ENCODE measurements at regions not wholly inside any gene's neighbourhood (a gene's known extent, or its start where the extent isn't known, plus 50 kb on each side); places are given as distances from the start of the nearest gene placed in this dataset.

DNA sequence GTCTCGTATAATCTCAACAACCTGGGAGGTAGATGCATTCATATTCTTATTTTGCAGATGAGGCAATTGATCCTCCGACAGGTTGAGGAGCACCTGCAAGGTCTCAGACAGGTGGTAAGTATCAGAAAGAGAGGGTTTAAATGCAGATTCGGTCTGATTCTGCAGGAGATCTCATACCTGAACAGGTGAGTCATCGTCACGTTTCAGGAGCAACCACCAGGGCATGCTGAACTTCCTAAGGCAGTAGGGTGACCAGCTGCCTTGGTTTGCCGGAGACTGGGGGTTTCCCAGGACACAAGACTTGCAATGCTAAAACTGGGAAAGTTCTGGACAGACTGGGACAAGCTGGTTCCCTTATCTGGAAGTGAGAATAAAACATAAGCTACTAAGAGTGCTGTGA is 68.8 kb upstream of the TSHZ3 start:
- Histone ChIP-seq H3K79me2 (ENCODE audit: insufficient read depth, low read length) (no peaks in the 10 kb centered on the region), H3K36me3 (ENCODE audit: insufficient read depth, low read length) (no peaks in the 10 kb centered on the region), H3K27ac (ENCODE audit: low read depth, low read length) (no peak overlapping the region), H4K20me1 (ENCODE audit: insufficient read depth, low read length) (no peaks in the 10 kb centered on the region), H3K4me3 (ENCODE audit: insufficient read depth, low read depth, low read length) (no peak overlapping the region), H3K4me2 (ENCODE audit: low read length) (no peak overlapping the region), H3K4me1 (ENCODE audit: insufficient read depth, low read length) (no peaks in the 10 kb centered on the region), H2AFZ (ENCODE audit: low read depth, low read length) (no peak overlapping the region), H3K9ac (ENCODE audit: low read length) (no peak overlapping the region), H3K9me3 (ENCODE audit: insufficient read depth, low read depth, low read length) (no peaks in the 10 kb centered on the region), H3K27me3 (ENCODE audit: insufficient read depth, low read length) (peaks cover 33% of the 10 kb centered on the region)
- DNase-seq (ENCODE audit: low read depth), result no peak
- TF ChIP-seq CTCF (IDR thresholded peaks at IDR 0.05; ENCODE audit: insufficient read depth, low read depth, low read length) (no peak), EZH2 (IDR thresholded peaks at IDR 0.05; ENCODE audit: insufficient read depth, low read length) (no peak)
- Mint-ChIP-seq H3K27me3 (ENCODE audit: low read depth, unreplicated experiment) (peaks cover 61% of the 10 kb centered on the region), H3K4me3 (ENCODE audit: unreplicated experiment) (no peak overlapping the region), H3K9me3 (ENCODE audit: unreplicated experiment) (no peaks in the 10 kb centered on the region), H3K27ac (ENCODE audit: unreplicated experiment) (no peak overlapping the region), H3K4me1 (ENCODE audit: low read depth, unreplicated experiment) (no peaks in the 10 kb centered on the region), H3K36me3 (ENCODE audit: low read depth, unreplicated experiment) (no peaks in the 10 kb centered on the region)
- FAIRE-seq, result no peak

GRCh38 chr19:31418692-31419430 is 69.6 kb upstream of the TSHZ3 start:
- Mint-ChIP-seq H3K27ac (ENCODE audit: unreplicated experiment) (no peak overlapping the region), H3K4me3 (ENCODE audit: unreplicated experiment) (no peak overlapping the region), H3K36me3 (ENCODE audit: low read depth, unreplicated experiment) (no peaks in the 10 kb centered on the region), H3K27me3 (ENCODE audit: low read depth, unreplicated experiment) (peaks cover 61% of the 10 kb centered on the region), H3K9me3 (ENCODE audit: unreplicated experiment) (no peaks in the 10 kb centered on the region), H3K4me1 (ENCODE audit: low read depth, unreplicated experiment) (no peaks in the 10 kb centered on the region)
- Histone ChIP-seq H3K36me3 (ENCODE audit: insufficient read depth, low read length) (no peaks in the 10 kb centered on the region), H3K4me1 (ENCODE audit: insufficient read depth, low read length) (no peaks in the 10 kb centered on the region), H3K9me3 (ENCODE audit: insufficient read depth, low read depth, low read length) (no peaks in the 10 kb centered on the region), H3K27ac (ENCODE audit: low read depth, low read length) (no peak overlapping the region), H3K27me3 (ENCODE audit: insufficient read depth, low read length) (peaks cover 33% of the 10 kb centered on the region), H3K4me3 (ENCODE audit: insufficient read depth, low read depth, low read length) (no peak overlapping the region), H4K20me1 (ENCODE audit: insufficient read depth, low read length) (no peaks in the 10 kb centered on the region), H2AFZ (ENCODE audit: low read depth, low read length) (no peak overlapping the region), H3K79me2 (ENCODE audit: insufficient read depth, low read length) (no peaks in the 10 kb centered on the region), H3K4me2 (ENCODE audit: low read length) (no peak overlapping the region), H3K9ac (ENCODE audit: low read length) (no peak overlapping the region)
- no peak for FAIRE-seq
- DNase-seq (ENCODE audit: low read depth), result no peak
- TF ChIP-seq CTCF (IDR thresholded peaks at IDR 0.05; ENCODE audit: insufficient read depth, low read depth, low read length) (no peak), EZH2 (IDR thresholded peaks at IDR 0.05; ENCODE audit: insufficient read depth, low read length) (no peak)

DNA sequence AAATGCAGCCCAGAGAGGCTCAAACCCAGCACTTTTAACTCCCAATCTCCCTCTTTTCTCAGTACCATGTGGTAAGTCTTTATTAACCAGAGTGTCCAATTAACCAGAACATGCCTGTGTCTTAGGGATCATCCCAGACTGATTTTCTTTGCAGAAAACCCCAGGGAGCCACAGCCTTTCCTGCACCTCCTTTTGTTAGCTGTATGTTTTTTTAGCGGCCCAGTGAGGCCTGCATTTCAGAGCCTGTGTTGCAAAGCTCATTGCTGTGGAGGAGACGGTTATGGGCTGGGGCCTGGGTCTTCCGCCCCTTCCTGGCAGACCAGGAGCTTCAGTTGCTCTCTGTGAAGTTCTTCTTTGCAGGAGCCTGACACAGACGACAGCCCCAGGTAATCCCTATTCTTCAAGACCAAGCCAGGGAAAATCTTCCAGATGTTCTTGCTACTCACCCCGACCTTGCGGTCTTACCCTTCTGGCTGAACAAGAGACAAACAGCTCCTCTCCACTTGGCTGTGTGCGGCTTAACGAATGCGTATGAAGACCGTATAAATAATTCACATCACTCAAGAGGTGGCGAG is 70.7 kb upstream of the TSHZ3 start:
- Histone ChIP-seq H3K9me3 (ENCODE audit: insufficient read depth, low read depth, low read length) (no peaks in the 10 kb centered on the region), H3K36me3 (ENCODE audit: insufficient read depth, low read length) (no peaks in the 10 kb centered on the region), H3K79me2 (ENCODE audit: insufficient read depth, low read length) (no peaks in the 10 kb centered on the region), H3K4me3 (ENCODE audit: insufficient read depth, low read depth, low read length) (no peak overlapping the region), H3K4me1 (ENCODE audit: insufficient read depth, low read length) (no peaks in the 10 kb centered on the region), H3K9ac (ENCODE audit: low read length) (no peak overlapping the region), H3K27ac (ENCODE audit: low read depth, low read length) (no peak overlapping the region), H3K27me3 (ENCODE audit: insufficient read depth, low read length) (peaks cover 33% of the 10 kb centered on the region), H3K4me2 (ENCODE audit: low read length) (no peak overlapping the region), H2AFZ (ENCODE audit: low read depth, low read length) (no peak overlapping the region), H4K20me1 (ENCODE audit: insufficient read depth, low read length) (no peaks in the 10 kb centered on the region)
- H3K9me3 Mint-ChIP-seq (ENCODE audit: unreplicated experiment), result no peaks in the 10 kb centered on the region
- no peak for DNase-seq (ENCODE audit: low read depth)
- H3K27me3 Mint-ChIP-seq (ENCODE audit: low read depth, unreplicated experiment), result peaks cover 56% of the 10 kb centered on the region
- no peak overlapping the region for H3K4me3 Mint-ChIP-seq (ENCODE audit: unreplicated experiment)
- H3K36me3 Mint-ChIP-seq (ENCODE audit: low read depth, unreplicated experiment), result no peaks in the 10 kb centered on the region
- FAIRE-seq, result no peak
- H3K27ac Mint-ChIP-seq (ENCODE audit: unreplicated experiment), result no peak overlapping the region
- TF ChIP-seq CTCF (IDR thresholded peaks at IDR 0.05; ENCODE audit: insufficient read depth, low read depth, low read length) (no peak), EZH2 (IDR thresholded peaks at IDR 0.05; ENCODE audit: insufficient read depth, low read length) (no peak)
- no peaks in the 10 kb centered on the region for H3K4me1 Mint-ChIP-seq (ENCODE audit: low read depth, unreplicated experiment)

Measured in astrocyte (in vitro differentiated cells and primary cell).